GM12878 (cell line): ENCODE measurements at regions not wholly inside any gene's neighbourhood (a gene's known extent, or its start where the extent isn't known, plus 50 kb on each side); places are given as distances from the start of the nearest gene placed in this dataset.
"Not testable (repeated sequence)": the region's sequence is repeated elsewhere in the genome, so short reads cannot be mapped to it uniquely, and the experiment has no call there.

ENCODE experiments used
- ATAC-seq: fragments of 200-7000 bp; cut with Tn5 transposase; 3 replicates; pipeline ENCODE4 v1.9.1; 2020; ENCODE audit warnings: mild to moderate bottlenecking, moderate library complexity
- BruUV-seq: library from RNA; stranded (reverse); fragments of 400-500 nt; replicated peaks from 2 replicates; lab custom pipeline; 2021; lab: Mats Ljungman, UMichigan
- CTCF ChIA-PET: fragments of 300-600 bp; sonication (Branson Sonifier 250); formaldehyde crosslinking; extraction: SDS; loops from one replicate; lab custom pipeline; 2021; ENCODE audit warnings: inconsistent platforms; lab: Yijun Ruan, JAX
- POLR2A ChIA-PET: fragments of 350-600 bp; formaldehyde crosslinking; extraction: SDS; loops from one replicate; lab custom pipeline; 2021; ENCODE audit warnings: inconsistent platforms; lab: Charles Lee
- RAD21 ChIA-PET: fragments of 300-600 bp; sonication (Branson Sonifier 250); formaldehyde crosslinking; loops from one replicate; lab custom pipeline; 2023; ENCODE audit warnings: antibody characterized with exemption; ENCODE audit not compliant: unreplicated experiment; lab: Charles Lee
- SMC1A ChIA-PET: fragments of 300-600 bp; sonication (Branson Sonifier 250); formaldehyde crosslinking; loops from one replicate; lab custom pipeline; 2023; ENCODE audit not compliant: unreplicated experiment, uncharacterized antibody; lab: Charles Lee
- DNase-seq: peaks from one replicate; pipeline ENCODE4 v3.0.0-alpha.2; 2011; ENCODE audit warnings: low read depth, low spot score
- FAIRE-seq: peaks from 3 replicates; lab custom pipeline; 2011; peaks lifted over from hg19 to GRCh38; lab: Jason Lieb, UNC
- H2AFZ ChIP-seq: 2 replicates; pipeline ENCODE4 v1.6.0; 2011; ENCODE audit warnings: low read depth, low read length, control low read depth; ENCODE audit not compliant: control insufficient read depth
- H3K27ac ChIP-seq: 2 replicates; pipeline ENCODE4 v1.5.1; 2011; ENCODE audit warnings: control low read depth; ENCODE audit not compliant: control insufficient read depth, insufficient read depth
- H3K27me3 ChIP-seq, 2 experiments: replicated peaks in 1 of 2; 2 replicates each; pipeline versions ENCODE4 v1.6.0 to v1.6.1; 2011; ENCODE audit warnings: low read length in 1 of 2; ENCODE audit not compliant: control insufficient read depth in 2 of 2, insufficient read depth in 2 of 2
- H3K36me3 ChIP-seq, 2 experiments: 2 replicates each; pipeline ENCODE4 v1.5.1; 2011; ENCODE audit warnings: low read length in 1 of 2; ENCODE audit not compliant: control insufficient read depth in 2 of 2, insufficient read depth in 2 of 2
- H3K4me1 ChIP-seq: 2 replicates; pipeline ENCODE4 v1.6.1; 2011; ENCODE audit warnings: mild to moderate bottlenecking, low read length, moderate library complexity, mixed read lengths; ENCODE audit not compliant: control insufficient read depth, insufficient read depth
- H3K4me2 ChIP-seq: 2 replicates; pipeline ENCODE4 v1.6.0; 2011; ENCODE audit warnings: control low read depth; ENCODE audit not compliant: control insufficient read depth, insufficient read depth
- H3K4me3 ChIP-seq: fragments of 200-600 bp; sonication (generic); 2 replicates; pipeline ENCODE4 v1.5.1; 2016
- H3K79me2 ChIP-seq: 2 replicates; pipeline ENCODE4 v1.6.0; 2011; ENCODE audit warnings: low read length; ENCODE audit not compliant: control insufficient read depth, insufficient read depth
- H3K9ac ChIP-seq: 2 replicates; pipeline ENCODE4 v1.8.0; 2011; ENCODE audit warnings: low read length, control low read depth, mixed read lengths; ENCODE audit not compliant: control insufficient read depth, insufficient read depth
- H3K9me3 ChIP-seq: replicated peaks from 3 replicates; pipeline ENCODE4 v1.5.1; 2011; ENCODE audit warnings: mild to moderate bottlenecking, low read length; ENCODE audit not compliant: control insufficient read depth, insufficient read depth
- H4K20me1 ChIP-seq: 2 replicates; pipeline ENCODE4 v1.6.0; 2011; ENCODE audit not compliant: control insufficient read depth, insufficient read depth
- BCLAF1 ChIP-seq: fragments of 450-650 bp; IDR thresholded peaks from 2 replicates; pipeline ENCODE4 v1.6.1; 2017; ENCODE audit warnings: antibody characterized with exemption, mild to moderate bottlenecking, moderate library complexity
- WGBS: methylation state at CpG from one replicate; pipeline ENCODE4 v1.1.6; 2016; ENCODE audit warnings: low lambda C conversion rate; ENCODE audit not compliant: insufficient replicate concordance, insufficient coverage; ENCODE audit errors: missing lambda C conversion rate; 5-methylcytosine and 5-hydroxymethylcytosine counted together
- in situ Hi-C: fragments of 300-500 bp; cut with MboI; formaldehyde crosslinking; loops from 9 replicates; pipeline ENCODE4 v1.14.3; 2018; ENCODE audit warnings: mixed read lengths
- intact Hi-C: fragments of 100-400 bp; cut with micrococcal nuclease; formaldehyde crosslinking; loops from one replicate; pipeline ENCODE4 v1.14.2; 2022; ENCODE audit not compliant: unreplicated experiment

DNA sequence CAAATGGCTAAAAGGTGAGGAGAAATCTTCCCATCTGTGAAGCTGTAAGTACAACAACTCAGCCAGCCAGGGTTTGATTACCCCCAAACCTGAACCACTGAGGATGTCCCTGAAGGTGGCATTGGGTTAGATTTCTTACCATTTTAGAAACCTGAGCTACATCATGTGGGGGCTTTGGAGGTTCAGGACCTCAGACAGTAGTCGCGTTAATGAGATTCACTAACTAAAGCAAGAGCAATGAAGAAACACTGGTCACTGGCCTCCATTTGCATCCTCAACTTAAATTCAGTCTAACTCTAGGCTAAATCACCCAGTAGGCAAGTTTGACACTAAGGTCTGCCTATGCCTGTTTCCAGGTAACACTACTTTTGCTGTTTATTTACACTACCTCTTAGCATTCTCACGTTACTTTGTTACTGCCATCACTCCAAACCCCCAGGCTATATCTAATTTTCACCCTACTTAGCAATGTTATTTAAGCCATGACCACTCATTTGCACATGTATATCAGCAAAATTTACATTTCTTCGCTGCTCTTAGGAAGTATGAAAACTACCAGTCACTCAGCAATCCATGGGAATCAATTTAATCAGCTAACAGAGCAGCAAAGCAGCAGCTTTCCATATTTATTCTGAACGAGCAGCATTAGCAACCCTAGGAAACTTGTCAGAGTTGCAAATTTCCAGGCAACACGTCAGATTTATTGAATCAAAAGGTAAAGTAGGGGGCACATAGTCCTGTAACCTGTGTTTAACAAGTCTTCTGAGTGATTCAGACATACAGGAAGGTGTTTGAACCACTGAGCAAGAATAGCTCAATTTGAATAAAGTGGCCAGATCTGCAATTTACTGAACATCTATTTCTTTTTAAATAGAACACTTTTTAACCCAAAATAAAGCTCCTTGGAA is 788.4 kb upstream of the SORCS1 start (continued):
- TF ChIP-seq BCLAF1: no peak
- TF ChIP-seq, all 136 proteins: peak for 0

DNA sequence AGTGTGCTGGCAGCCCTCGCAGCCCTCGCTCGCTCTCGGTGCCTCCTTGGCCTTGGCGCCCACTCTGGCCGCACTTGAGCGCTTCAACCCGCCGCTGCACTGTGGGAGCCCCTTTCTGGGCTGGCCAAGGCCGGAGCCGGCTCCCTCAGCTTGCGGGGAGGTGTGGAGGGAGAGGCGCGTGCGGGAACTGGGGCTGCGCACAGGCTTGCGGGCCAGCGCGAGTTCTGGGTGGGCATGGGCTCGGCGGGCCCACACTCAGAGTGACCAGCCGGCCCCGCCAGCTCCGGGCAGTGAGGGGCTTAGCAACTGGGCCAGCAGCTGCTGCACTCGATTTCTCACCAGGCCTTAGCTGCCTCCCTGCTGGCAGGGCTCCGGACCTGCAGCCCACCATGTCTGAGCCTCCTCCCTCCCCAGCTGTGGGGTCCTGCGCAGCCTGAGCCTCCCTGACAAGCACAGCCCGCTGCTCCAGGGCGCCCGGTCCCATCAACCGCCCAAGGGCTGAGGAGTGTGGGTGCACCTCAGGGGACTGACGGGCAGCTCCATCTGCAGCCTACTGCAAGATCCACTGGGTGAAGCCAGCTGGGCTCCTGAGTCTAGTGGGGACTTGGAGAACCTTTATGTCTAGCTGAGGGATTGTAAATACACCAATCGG is 786.0 kb upstream of the SORCS1 start:
- ATAC-seq, CTCF ChIA-PET, POLR2A ChIA-PET, DNase-seq, H2AFZ ChIP-seq, H4K20me1 ChIP-seq, H3K36me3 ChIP-seq, in situ Hi-C loops, H3K9me3 ChIP-seq, H3K79me2 ChIP-seq, H3K4me2 ChIP-seq, RAD21 ChIA-PET, intact Hi-C loops, H3K27me3 ChIP-seq, H3K27ac ChIP-seq, H3K4me1 ChIP-seq, H3K9ac ChIP-seq, FAIRE-seq, BruUV-seq, H3K4me3 ChIP-seq: not testable (repeated sequence)
- SMC1A ChIA-PET: interaction anchor here (0.9 to 1.6 kb wide), 2 partner anchors 8 to 37 kb away, joined by 3 read pairs; no protein-coding TSS in a partner anchor
- 71% methylated on average over 33 of the region's 33 CpGs for WGBS
